ENCODE measurements at regions not wholly inside any gene's neighbourhood (a gene's known extent, or its start where the extent isn't known, plus 50 kb on each side); places are given as distances from the start of the nearest gene placed in this dataset.

DNA sequence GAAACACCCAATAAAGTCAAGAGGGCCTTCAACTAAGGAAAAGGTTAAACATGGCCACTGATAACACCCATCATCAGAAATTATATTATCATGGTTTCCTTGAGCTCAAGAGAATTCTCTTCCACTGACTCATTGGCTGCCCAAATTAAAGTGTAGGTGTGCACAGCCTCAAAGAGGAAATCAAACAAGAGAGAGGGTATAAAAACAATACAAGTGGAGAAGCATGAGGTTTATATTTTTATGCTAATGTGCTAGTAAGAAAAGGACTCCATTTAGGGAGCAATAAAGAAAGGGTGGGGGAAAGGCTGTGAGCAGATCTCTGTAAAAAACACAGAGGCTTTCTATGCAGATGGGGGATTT, 168.8 kb upstream of the VRK2 start:
- no peaks in the 10 kb centered on the region for H3K9me2 ChIP-seq (replicated peaks; ENCODE audit: insufficient read depth, low read length)
- H3K9me3 ChIP-seq (replicated peaks; ENCODE audit: insufficient read depth, low read length): no peaks in the 10 kb centered on the region
- H4K20me1 ChIP-seq (ENCODE audit: insufficient read depth, low read length): no peaks in the 10 kb centered on the region
- H2AFZ ChIP-seq (ENCODE audit: low read length): no peak overlapping the region
- no peaks in the 10 kb centered on the region for H3K79me2 ChIP-seq (ENCODE audit: low read length)
- H3K4me2 ChIP-seq (ENCODE audit: low read depth, low read length): no peak overlapping the region
- no peak overlapping the region for H3K4me3 ChIP-seq (ENCODE audit: low read length)
- H3K36me3 ChIP-seq (replicated peaks; ENCODE audit: insufficient read depth, low read length): no peaks in the 10 kb centered on the region
- H3K4me1 ChIP-seq (ENCODE audit: low read length): no peaks in the 10 kb centered on the region
- H3K27me3 ChIP-seq (replicated peaks; ENCODE audit: insufficient read depth, low read length): no peaks in the 10 kb centered on the region
- TF ChIP-seq, protein P1, sequence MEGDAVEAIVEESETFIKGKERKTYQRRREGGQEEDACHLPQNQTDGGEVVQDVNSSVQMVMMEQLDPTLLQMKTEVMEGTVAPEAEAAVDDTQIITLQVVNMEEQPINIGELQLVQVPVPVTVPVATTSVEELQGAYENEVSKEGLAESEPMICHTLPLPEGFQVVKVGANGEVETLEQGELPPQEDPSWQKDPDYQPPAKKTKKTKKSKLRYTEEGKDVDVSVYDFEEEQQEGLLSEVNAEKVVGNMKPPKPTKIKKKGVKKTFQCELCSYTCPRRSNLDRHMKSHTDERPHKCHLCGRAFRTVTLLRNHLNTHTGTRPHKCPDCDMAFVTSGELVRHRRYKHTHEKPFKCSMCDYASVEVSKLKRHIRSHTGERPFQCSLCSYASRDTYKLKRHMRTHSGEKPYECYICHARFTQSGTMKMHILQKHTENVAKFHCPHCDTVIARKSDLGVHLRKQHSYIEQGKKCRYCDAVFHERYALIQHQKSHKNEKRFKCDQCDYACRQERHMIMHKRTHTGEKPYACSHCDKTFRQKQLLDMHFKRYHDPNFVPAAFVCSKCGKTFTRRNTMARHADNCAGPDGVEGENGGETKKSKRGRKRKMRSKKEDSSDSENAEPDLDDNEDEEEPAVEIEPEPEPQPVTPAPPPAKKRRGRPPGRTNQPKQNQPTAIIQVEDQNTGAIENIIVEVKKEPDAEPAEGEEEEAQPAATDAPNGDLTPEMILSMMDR (IDR thresholded peaks at IDR 0.05; ENCODE audit: low read length): no peak
- no peak for TF ChIP-seq EZH2phosphoT487 (IDR thresholded peaks at IDR 0.05; ENCODE audit: low read length)
- no peak for TF ChIP-seq EZH2 (optimal IDR thresholded peaks at IDR 0.05; ENCODE audit: low read depth, low read length)
- H3F3A ChIP-seq (ENCODE audit: insufficient read depth, low read length): no peaks in the 10 kb centered on the region
- DNase-seq: no peak
- H3K9ac ChIP-seq (ENCODE audit: low read length): no peak overlapping the region
- H3K27ac ChIP-seq (ENCODE audit: low read length): no peak overlapping the region

- DNase-seq: no peak
- Histone ChIP-seq H4K20me1 (ENCODE audit: insufficient read depth, low read length) (no peaks in the 10 kb centered on the region), H3K36me3 (replicated peaks; ENCODE audit: insufficient read depth, low read length) (no peaks in the 10 kb centered on the region), H3K4me1 (ENCODE audit: low read length) (no peaks in the 10 kb centered on the region), H2AFZ (ENCODE audit: low read length) (no peak overlapping the region), H3K27me3 (replicated peaks; ENCODE audit: insufficient read depth, low read length) (no peaks in the 10 kb centered on the region), H3K9me3 (replicated peaks; ENCODE audit: insufficient read depth, low read length) (no peaks in the 10 kb centered on the region), H3K27ac (ENCODE audit: low read length) (no peak overlapping the region), H3K4me2 (ENCODE audit: low read depth, low read length) (no peak overlapping the region), H3K9ac (ENCODE audit: low read length) (no peak overlapping the region), H3F3A (ENCODE audit: insufficient read depth, low read length) (no peaks in the 10 kb centered on the region), H3K9me2 (replicated peaks; ENCODE audit: insufficient read depth, low read length) (no peaks in the 10 kb centered on the region), H3K4me3 (ENCODE audit: low read length) (no peak overlapping the region), H3K79me2 (ENCODE audit: low read length) (no peaks in the 10 kb centered on the region)
- TF ChIP-seq EZH2 (optimal IDR thresholded peaks at IDR 0.05; ENCODE audit: low read depth, low read length) (no peak), EZH2phosphoT487 (IDR thresholded peaks at IDR 0.05; ENCODE audit: low read length) (no peak)
- TF ChIP-seq, protein P1 (IDR thresholded peaks at IDR 0.05; ENCODE audit: low read length): no peak
Measured at GRCh38 chr2:57878171-57878865, 168.3 kb upstream of the VRK2 start.

DNA sequence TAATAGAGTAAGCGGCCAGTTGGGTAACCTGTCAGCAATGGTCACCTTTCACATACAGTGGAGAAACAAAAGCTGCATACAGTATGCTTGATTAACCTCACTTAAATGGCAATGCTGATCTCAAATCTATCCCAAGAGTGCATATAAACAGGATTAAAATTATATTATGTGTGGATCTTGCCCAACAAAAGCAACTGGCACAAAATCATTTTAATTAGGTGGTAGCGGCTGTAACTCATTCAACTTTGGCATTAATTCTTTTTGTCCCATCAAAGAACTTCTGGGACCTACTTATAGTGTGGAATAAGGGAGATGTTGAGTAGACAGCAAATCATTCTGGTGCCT, 167.8 kb upstream of the VRK2 start:
- Histone ChIP-seq H3F3A (ENCODE audit: insufficient read depth, low read length) (no peaks in the 10 kb centered on the region), H3K4me3 (ENCODE audit: low read length) (no peak overlapping the region), H2AFZ (ENCODE audit: low read length) (no peak overlapping the region), H4K20me1 (ENCODE audit: insufficient read depth, low read length) (no peaks in the 10 kb centered on the region), H3K9me2 (replicated peaks; ENCODE audit: insufficient read depth, low read length) (no peaks in the 10 kb centered on the region), H3K4me1 (ENCODE audit: low read length) (no peaks in the 10 kb centered on the region), H3K4me2 (ENCODE audit: low read depth, low read length) (no peak overlapping the region), H3K9ac (ENCODE audit: low read length) (no peak overlapping the region), H3K9me3 (replicated peaks; ENCODE audit: insufficient read depth, low read length) (no peaks in the 10 kb centered on the region), H3K79me2 (ENCODE audit: low read length) (no peaks in the 10 kb centered on the region), H3K27ac (ENCODE audit: low read length) (no peak overlapping the region), H3K27me3 (replicated peaks; ENCODE audit: insufficient read depth, low read length) (no peaks in the 10 kb centered on the region), H3K36me3 (replicated peaks; ENCODE audit: insufficient read depth, low read length) (no peaks in the 10 kb centered on the region)
- no peak for DNase-seq
- TF ChIP-seq, protein P1 (IDR thresholded peaks at IDR 0.05; ENCODE audit: low read length): no peak
- TF ChIP-seq EZH2 (optimal IDR thresholded peaks at IDR 0.05; ENCODE audit: low read depth, low read length): no peak
